Neural cell (in vitro differentiated cells): ENCODE measurements at regions not wholly inside any gene's neighbourhood (a gene's known extent, or its start where the extent isn't known, plus 50 kb on each side); places are given as distances from the start of the nearest gene placed in this dataset.

Experiments
- H2AFZ ChIP-seq: fragments of 200-600, 300-800 bp; sonication (generic), shearing (Covaris generic); 2 replicates; pipeline ENCODE4 v1.6.0; 2014; ENCODE audit warnings: low read depth, mild to moderate bottlenecking, antibody characterized with exemption, low read length, moderate library complexity
- H3F3A ChIP-seq: fragments of 200-600 bp; shearing (Covaris generic); 2 replicates; pipeline ENCODE4 v1.6.1; 2016; ENCODE audit warnings: mild to moderate bottlenecking, moderate library complexity, mixed read lengths, antibody characterized with exemption, low read length; ENCODE audit not compliant: insufficient read depth, poor library complexity, severe bottlenecking
- H3K27ac ChIP-seq: fragments of 200-600, 300-800 bp; sonication (generic), shearing (Covaris generic); 2 replicates; pipeline ENCODE4 v1.5.1; 2014; ENCODE audit warnings: mild to moderate bottlenecking, low read length, moderate library complexity
- H3K27me3 ChIP-seq: fragments of 300-800, 200-600 bp; sonication (generic), shearing (Covaris generic); 2 replicates; pipeline ENCODE4 v1.6.0; 2014; ENCODE audit warnings: mild to moderate bottlenecking, low read depth, low read length, moderate library complexity; ENCODE audit not compliant: insufficient read depth
- H3K36me3 ChIP-seq: fragments of 300-800, 200-600 bp; sonication (generic), shearing (Covaris generic); 2 replicates; pipeline ENCODE4 v1.5.1; 2014; ENCODE audit warnings: mild to moderate bottlenecking, antibody characterized with exemption, low read length, moderate library complexity; ENCODE audit not compliant: insufficient read depth
- H3K4me2 ChIP-seq: fragments of 300-800, 200-600 bp; sonication (generic), shearing (Covaris generic); 2 replicates; pipeline ENCODE4 v1.6.0; 2014; ENCODE audit warnings: mild to moderate bottlenecking, low read length
- H3K4me3 ChIP-seq: fragments of 300-800, 200-600 bp; sonication (generic), shearing (Covaris generic); 2 replicates; pipeline ENCODE4 v1.5.1; 2014; ENCODE audit warnings: mild to moderate bottlenecking, low read length, moderate library complexity
- H3K79me2 ChIP-seq: fragments of 200-600 bp; shearing (Covaris generic); replicated peaks from 2 replicates; pipeline ENCODE4 v1.6.0; 2014; ENCODE audit warnings: mild to moderate bottlenecking, low read length, moderate library complexity; ENCODE audit not compliant: insufficient read depth
- H3K9ac ChIP-seq: fragments of 300-800, 200-600 bp; sonication (generic), shearing (Covaris generic); 2 replicates; pipeline ENCODE4 v1.6.1; 2016; ENCODE audit warnings: mild to moderate bottlenecking, low read length, mixed read lengths
- H3K9me2 ChIP-seq: fragments of 200-600 bp; shearing (Covaris generic); 2 replicates; pipeline ENCODE4 v1.6.1; 2016; ENCODE audit warnings: mild to moderate bottlenecking, low read length, mixed read lengths; ENCODE audit not compliant: insufficient read depth
- H3K9me3 ChIP-seq: fragments of 200-600, 300-800 bp; sonication (generic), shearing (Covaris generic); 2 replicates; pipeline ENCODE4 v1.6.1; 2016; ENCODE audit warnings: mild to moderate bottlenecking, mixed run types, low read length, moderate library complexity, mixed read lengths
- H4K20me1 ChIP-seq: fragments of 200-600 bp; shearing (Covaris generic); 2 replicates; pipeline ENCODE4 v1.6.1; 2016; ENCODE audit warnings: mild to moderate bottlenecking, mixed run types; ENCODE audit not compliant: insufficient read depth
- CTCF ChIP-seq: fragments of 450-650 bp; IDR thresholded peaks from 2 replicates; pipeline ENCODE4 v1.5.1; 2014; ENCODE audit warnings: antibody characterized with exemption, mild to moderate bottlenecking, moderate library complexity; ENCODE audit not compliant: poor library complexity, severe bottlenecking
- EP300 ChIP-seq: fragments of 450-650 bp; conservative IDR thresholded peaks from 2 replicates; pipeline ENCODE4 v1.6.1; 2014; ENCODE audit warnings: antibody characterized with exemption, mild to moderate bottlenecking, moderate library complexity; ENCODE audit not compliant: poor library complexity, severe bottlenecking
- EZH2 ChIP-seq: fragments of 200-600, 300-800 bp; shearing (Covaris generic), sonication (generic); IDR thresholded peaks from 2 replicates; pipeline ENCODE4 v1.6.1; 2014; ENCODE audit warnings: antibody characterized with exemption, low read length, borderline replicate concordance, mild to moderate bottlenecking; ENCODE audit not compliant: insufficient read depth, poor library complexity, severe bottlenecking
- MXI1 ChIP-seq: fragments of 450-650 bp; conservative IDR thresholded peaks from 2 replicates; pipeline ENCODE4 v1.6.1; 2014; ENCODE audit warnings: antibody characterized with exemption, mild to moderate bottlenecking; ENCODE audit not compliant: poor library complexity, severe bottlenecking
- POLR2AphosphoS5 ChIP-seq: IDR thresholded peaks from 2 replicates; pipeline ENCODE4 v1.6.1; 2012
- RAD21 ChIP-seq: fragments of 450-650 bp; conservative IDR thresholded peaks from 2 replicates; pipeline ENCODE4 v1.6.1; 2014; ENCODE audit warnings: antibody characterized with exemption, mild to moderate bottlenecking, moderate library complexity
- REST ChIP-seq: IDR thresholded peaks from 2 replicates; pipeline ENCODE4 v1.6.1; 2012; ENCODE audit warnings: borderline replicate concordance
- SMC3 ChIP-seq: fragments of 450-650 bp; conservative IDR thresholded peaks from 2 replicates; pipeline ENCODE4 v1.6.1; 2014; ENCODE audit warnings: antibody characterized with exemption, mild to moderate bottlenecking, moderate library complexity; ENCODE audit not compliant: poor library complexity
- TAF1 ChIP-seq: IDR thresholded peaks from 2 replicates; pipeline ENCODE4 v1.6.1; 2012; ENCODE audit warnings: low read depth

- Histone ChIP-seq H4K20me1 (no peaks in the 10 kb centered on the region), H3K9ac (no peak overlapping the region), H3K9me2 (no peaks in the 10 kb centered on the region), H3K4me3 (no peak overlapping the region), H3K4me2 (no peak overlapping the region), H2AFZ (no peak overlapping the region), H3K9me3 (no peaks in the 10 kb centered on the region), H3K36me3 (no peaks in the 10 kb centered on the region), H3K27ac (no peak overlapping the region), H3K79me2 (no peaks in the 10 kb centered on the region), H3F3A (no peaks in the 10 kb centered on the region), H3K27me3 (no peaks in the 10 kb centered on the region)
- TF ChIP-seq TAF1 (no peak), EZH2 (no peak), SMC3 (no peak), RAD21 (no peak)
These were observed 186.9 kb upstream of the STAC start for GRCh38 chr3:36193448-36193847.

GRCh38 chr3:36196058-36196457 lies 184.2 kb upstream of the STAC start:
- Histone ChIP-seq H3K4me2 (no peak overlapping the region), H3K36me3 (no peaks in the 10 kb centered on the region), H4K20me1 (no peaks in the 10 kb centered on the region), H3K9ac (no peak overlapping the region), H3K4me3 (no peak overlapping the region), H3K9me3 (no peaks in the 10 kb centered on the region), H2AFZ (no peak overlapping the region), H3K27me3 (no peaks in the 10 kb centered on the region), H3K27ac (no peak overlapping the region), H3F3A (no peaks in the 10 kb centered on the region), H3K79me2 (no peaks in the 10 kb centered on the region), H3K9me2 (no peaks in the 10 kb centered on the region)
- TF ChIP-seq REST (no peak), EZH2 (no peak), TAF1 (no peak), CTCF (no peak), MXI1 (no peak), RAD21 (no peak), SMC3 (no peak), EP300 (no peak), POLR2AphosphoS5 (no peak)

- H3K79me2 ChIP-seq, result no peaks in the 10 kb centered on the region
- no peaks in the 10 kb centered on the region for H3K27me3 ChIP-seq
- no peaks in the 10 kb centered on the region for H4K20me1 ChIP-seq
- no peaks in the 10 kb centered on the region for H3K9me3 ChIP-seq
- no peaks in the 10 kb centered on the region for H3F3A ChIP-seq
- H2AFZ ChIP-seq, result no peak overlapping the region
- no peak overlapping the region for H3K4me3 ChIP-seq
- no peak for TF ChIP-seq CTCF
- TF ChIP-seq TAF1, result no peak
- no peak for TF ChIP-seq EP300
- TF ChIP-seq POLR2AphosphoS5, result no peak
- TF ChIP-seq EZH2, result no peak
- TF ChIP-seq MXI1, result no peak
- no peak for TF ChIP-seq RAD21
- no peak for TF ChIP-seq REST
- no peak for TF ChIP-seq SMC3
- H3K36me3 ChIP-seq, result no peaks in the 10 kb centered on the region
- H3K9ac ChIP-seq, result no peak overlapping the region
- no peak overlapping the region for H3K4me2 ChIP-seq
- no peak overlapping the region for H3K27ac ChIP-seq
- H3K9me2 ChIP-seq, result no peaks in the 10 kb centered on the region
These were observed 183.2 kb upstream of the STAC start for GRCh38 chr3:36197151-36197550.
